ENCODE measurements at regions not wholly inside any gene's neighbourhood (a gene's known extent, or its start where the extent isn't known, plus 50 kb on each side); places are given as distances from the start of the nearest gene placed in this dataset.

DNA sequence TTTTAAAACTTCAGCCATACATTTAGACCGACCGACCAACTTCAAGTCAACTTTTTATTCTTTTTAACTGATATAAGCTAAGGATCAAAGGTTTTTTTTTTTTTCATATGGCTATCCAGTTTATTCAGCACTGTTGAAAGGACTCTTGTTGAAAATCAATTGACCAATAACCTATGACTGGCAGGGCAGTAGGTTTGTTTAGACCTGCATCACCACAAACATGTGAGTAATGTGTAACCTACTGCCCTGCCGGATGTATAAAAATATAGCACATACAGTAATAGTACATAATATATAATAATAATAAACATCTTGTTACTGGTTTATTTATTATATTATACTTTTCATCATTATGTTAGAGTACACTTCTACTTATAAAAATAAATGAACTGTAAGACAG lies 434.6 kb upstream of the SEMA3A start:
- no peak for TF ChIP-seq POLR2AphosphoS5 (IDR thresholded peaks at IDR 0.05)
- no peak for TF ChIP-seq POLR2A (IDR thresholded peaks at IDR 0.05)
